Astrocyte (in vitro differentiated cells and primary cell): ENCODE measurements at regions not wholly inside any gene's neighbourhood (a gene's known extent, or its start where the extent isn't known, plus 50 kb on each side); places are given as distances from the start of the nearest gene placed in this dataset.

Experiments used
- EZH2 ChIP-seq: IDR thresholded peaks from 2 replicates; pipeline ENCODE4 v1.6.1; 2012; ENCODE audit warnings: mild to moderate bottlenecking, low read length, inconsistent platforms; ENCODE audit not compliant: insufficient read depth
- TF ChIP-seq, protein P1 (sequence below): IDR thresholded peaks from 2 replicates; pipeline ENCODE4 v1.5.1; 2011; ENCODE audit warnings: low read depth, mild to moderate bottlenecking, inconsistent platforms, low read length, moderate library complexity; ENCODE audit not compliant: insufficient read depth

DNA sequence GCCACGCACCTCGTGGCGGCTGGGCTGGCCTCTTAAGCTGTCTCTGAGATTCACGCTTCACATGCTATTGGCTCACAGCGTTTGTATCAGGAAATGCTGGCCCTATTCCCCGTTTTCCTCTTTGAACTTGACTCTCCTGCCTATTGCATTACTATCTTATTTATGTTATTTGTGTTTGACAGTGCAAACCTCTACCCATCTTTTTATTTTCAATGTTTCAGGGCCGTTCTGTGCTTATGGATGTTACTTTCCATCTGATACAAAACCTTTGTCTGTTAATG, 149.9 kb upstream of the TWIST2 start:
- TF ChIP-seq EZH2: no peak
- TF ChIP-seq, protein P1, sequence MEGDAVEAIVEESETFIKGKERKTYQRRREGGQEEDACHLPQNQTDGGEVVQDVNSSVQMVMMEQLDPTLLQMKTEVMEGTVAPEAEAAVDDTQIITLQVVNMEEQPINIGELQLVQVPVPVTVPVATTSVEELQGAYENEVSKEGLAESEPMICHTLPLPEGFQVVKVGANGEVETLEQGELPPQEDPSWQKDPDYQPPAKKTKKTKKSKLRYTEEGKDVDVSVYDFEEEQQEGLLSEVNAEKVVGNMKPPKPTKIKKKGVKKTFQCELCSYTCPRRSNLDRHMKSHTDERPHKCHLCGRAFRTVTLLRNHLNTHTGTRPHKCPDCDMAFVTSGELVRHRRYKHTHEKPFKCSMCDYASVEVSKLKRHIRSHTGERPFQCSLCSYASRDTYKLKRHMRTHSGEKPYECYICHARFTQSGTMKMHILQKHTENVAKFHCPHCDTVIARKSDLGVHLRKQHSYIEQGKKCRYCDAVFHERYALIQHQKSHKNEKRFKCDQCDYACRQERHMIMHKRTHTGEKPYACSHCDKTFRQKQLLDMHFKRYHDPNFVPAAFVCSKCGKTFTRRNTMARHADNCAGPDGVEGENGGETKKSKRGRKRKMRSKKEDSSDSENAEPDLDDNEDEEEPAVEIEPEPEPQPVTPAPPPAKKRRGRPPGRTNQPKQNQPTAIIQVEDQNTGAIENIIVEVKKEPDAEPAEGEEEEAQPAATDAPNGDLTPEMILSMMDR: no peak
